ENCODE measurements at regions not wholly inside any gene's neighbourhood (a gene's known extent, or its start where the extent isn't known, plus 50 kb on each side); places are given as distances from the start of the nearest gene placed in this dataset.

GRCh38 chr7:57343901-57344622 is 105.9 kb upstream of the ZNF716 start:
- no peaks in the 10 kb centered on the region for H3K27me3 Mint-ChIP-seq (ENCODE audit: low read depth, unreplicated experiment)
- FAIRE-seq (no peak), DNase-seq (ENCODE audit: low read depth) (no peak)
- no peak overlapping the region for H3K4me3 ChIP-seq (ENCODE audit: insufficient read depth, low read depth, low read length)
- no peak overlapping the region for H3K4me2 ChIP-seq (ENCODE audit: low read length)
- no peaks in the 10 kb centered on the region for H4K20me1 ChIP-seq (ENCODE audit: insufficient read depth, low read length)
- H3K36me3 ChIP-seq (ENCODE audit: insufficient read depth, low read length) = no peaks in the 10 kb centered on the region
- no peaks in the 10 kb centered on the region for H3K4me1 ChIP-seq (ENCODE audit: insufficient read depth, low read length)
- no peaks in the 10 kb centered on the region for H3K36me3 Mint-ChIP-seq (ENCODE audit: low read depth, unreplicated experiment)
- H2AFZ ChIP-seq (ENCODE audit: low read depth, low read length) = no peak overlapping the region
- no peaks in the 10 kb centered on the region for H3K79me2 ChIP-seq (ENCODE audit: insufficient read depth, low read length)
- H3K4me3 Mint-ChIP-seq (ENCODE audit: unreplicated experiment) = no peak overlapping the region
- TF ChIP-seq CTCF (IDR thresholded peaks at IDR 0.05; ENCODE audit: insufficient read depth, low read depth, low read length) (no peak), EZH2 (IDR thresholded peaks at IDR 0.05; ENCODE audit: insufficient read depth, low read length) (no peak)
- H3K27me3 ChIP-seq (ENCODE audit: insufficient read depth, low read length) = no peaks in the 10 kb centered on the region
- peaks cover 15% of the 10 kb centered on the region for H3K9me3 Mint-ChIP-seq (ENCODE audit: unreplicated experiment)
- no peak overlapping the region for H3K27ac Mint-ChIP-seq (ENCODE audit: unreplicated experiment)
- no peak overlapping the region for H3K9ac ChIP-seq (ENCODE audit: low read length)
- H3K4me1 Mint-ChIP-seq (ENCODE audit: low read depth, unreplicated experiment) = no peaks in the 10 kb centered on the region
- H3K9me3 ChIP-seq (ENCODE audit: insufficient read depth, low read depth, low read length) = peaks cover 2% of the 10 kb centered on the region
- H3K27ac ChIP-seq (ENCODE audit: low read depth, low read length) = no peak overlapping the region

GRCh38 chr7:57344957-57345356 is 105.0 kb upstream of the ZNF716 start:
- H3K27me3 Mint-ChIP-seq (ENCODE audit: low read depth, unreplicated experiment) = no peaks in the 10 kb centered on the region

More at GRCh38 chr7:57344957-57345356, 105.0 kb upstream of the ZNF716 start:
- H3K36me3 Mint-ChIP-seq (ENCODE audit: low read depth, unreplicated experiment) = no peaks in the 10 kb centered on the region
- DNase-seq (ENCODE audit: low read depth) = no peak
- Histone ChIP-seq H3K4me2 (ENCODE audit: low read length) (no peak overlapping the region), H3K9me3 (ENCODE audit: insufficient read depth, low read depth, low read length) (peaks cover 6% of the 10 kb centered on the region), H3K36me3 (ENCODE audit: insufficient read depth, low read length) (no peaks in the 10 kb centered on the region), H2AFZ (ENCODE audit: low read depth, low read length) (no peak overlapping the region), H3K4me3 (ENCODE audit: insufficient read depth, low read depth, low read length) (no peak overlapping the region), H3K27ac (ENCODE audit: low read depth, low read length) (no peak overlapping the region), H3K79me2 (ENCODE audit: insufficient read depth, low read length) (no peaks in the 10 kb centered on the region), H3K27me3 (ENCODE audit: insufficient read depth, low read length) (no peaks in the 10 kb centered on the region), H3K9ac (ENCODE audit: low read length) (no peak overlapping the region), H4K20me1 (ENCODE audit: insufficient read depth, low read length) (no peaks in the 10 kb centered on the region), H3K4me1 (ENCODE audit: insufficient read depth, low read length) (no peaks in the 10 kb centered on the region)
- H3K9me3 Mint-ChIP-seq (ENCODE audit: unreplicated experiment) = peaks cover 20% of the 10 kb centered on the region
- H3K4me3 Mint-ChIP-seq (ENCODE audit: unreplicated experiment) = no peak overlapping the region
- H3K4me1 Mint-ChIP-seq (ENCODE audit: low read depth, unreplicated experiment) = no peaks in the 10 kb centered on the region
- no peak overlapping the region for H3K27ac Mint-ChIP-seq (ENCODE audit: unreplicated experiment)
- TF ChIP-seq CTCF (IDR thresholded peaks at IDR 0.05; ENCODE audit: insufficient read depth, low read depth, low read length) (no peak), EZH2 (IDR thresholded peaks at IDR 0.05; ENCODE audit: insufficient read depth, low read length) (no peak)
- FAIRE-seq = no peak
